Activated CD4-positive, CD25-positive, alpha-beta regulatory T cell treated with anti-CD3 and anti-CD28 coated beads, Interleukin-2, amount 50 U/mL, for 24 hours (primary cell): ENCODE measurements at regions not wholly inside any gene's neighbourhood (a gene's known extent, or its start where the extent isn't known, plus 50 kb on each side); places are given as distances from the start of the nearest gene placed in this dataset.

Source experiments
- ATAC-seq, 2 donors: fragments of 150-1000 bp; cut with Tn5 transposase; one replicate each; pipeline ENCODE4 v1.10.0; 2021; ENCODE audit warnings: mild to moderate bottlenecking in 1 of 2, moderate library complexity in 1 of 2

- no peak for ATAC-seq
Measured at GRCh38 chr16:6562986-6563385, 769.7 kb upstream of the RBFOX1 start.

GRCh38 chr16:6560306-6561100 lies 772.1 kb upstream of the RBFOX1 start:
- no peak for ATAC-seq

- no peak for ATAC-seq
Measured at GRCh38 chr16:6558661-6559060, 774.0 kb upstream of the RBFOX1 start.

GRCh38 chr16:6558126-6558525 lies 774.5 kb upstream of the RBFOX1 start:
- ATAC-seq, result no peak

GRCh38 chr16:6557353-6558023 lies 775.2 kb upstream of the RBFOX1 start:
- ATAC-seq, result no peak

- no peak for ATAC-seq
Measured at GRCh38 chr16:6549415-6549814, 783.2 kb upstream of the RBFOX1 start.

GRCh38 chr16:6548507-6548906 lies 784.1 kb upstream of the RBFOX1 start:
- no peak for ATAC-seq

GRCh38 chr16:6547131-6547530 lies 785.5 kb upstream of the RBFOX1 start:
- ATAC-seq, result no peak

- no peak for ATAC-seq
Measured at GRCh38 chr16:6545329-6545728, 787.3 kb upstream of the RBFOX1 start.

GRCh38 chr16:6541267-6541666 lies 791.4 kb upstream of the RBFOX1 start:
- ATAC-seq, result no peak

- no peak for ATAC-seq
Measured at GRCh38 chr16:6536411-6536810, 796.2 kb upstream of the RBFOX1 start.

GRCh38 chr16:6531067-6531466 lies 801.6 kb upstream of the RBFOX1 start:
- ATAC-seq, result no peak

GRCh38 chr16:6528217-6528616 lies 804.4 kb upstream of the RBFOX1 start:
- ATAC-seq, result no peak

GRCh38 chr16:6527646-6528045 lies 805.0 kb upstream of the RBFOX1 start:
- ATAC-seq, result no peak

GRCh38 chr16:6524501-6524900 lies 808.1 kb upstream of the RBFOX1 start:
- no peak for ATAC-seq

GRCh38 chr16:6517020-6517720 lies 815.5 kb upstream of the RBFOX1 start:
- ATAC-seq, result no peak

- ATAC-seq, result no peak
Measured at GRCh38 chr16:6512512-6512911, 820.1 kb upstream of the RBFOX1 start.

- no peak for ATAC-seq
Measured at GRCh38 chr16:6510261-6510660, 822.4 kb upstream of the RBFOX1 start.

- ATAC-seq, result no peak
Measured at GRCh38 chr16:6499413-6499812, 833.2 kb upstream of the RBFOX1 start.

GRCh38 chr16:6498858-6499257 lies 833.8 kb upstream of the RBFOX1 start:
- no peak for ATAC-seq

- ATAC-seq, result no peak
Measured at GRCh38 chr16:6496996-6497395, 835.6 kb upstream of the RBFOX1 start.

- no peak for ATAC-seq
Measured at GRCh38 chr16:6495486-6496210, 837.0 kb upstream of the RBFOX1 start.

GRCh38 chr16:6494716-6495115 lies 837.9 kb upstream of the RBFOX1 start:
- no peak for ATAC-seq
